Kidney glomerular epithelial cell (primary cell): ENCODE measurements at regions not wholly inside any gene's neighbourhood (a gene's known extent, or its start where the extent isn't known, plus 50 kb on each side); places are given as distances from the start of the nearest gene placed in this dataset.

ENCODE experiments used
- DNase-seq: peaks from one replicate; lab custom pipeline; 2025; lab: John Stamatoyannopoulos, UW

DNA sequence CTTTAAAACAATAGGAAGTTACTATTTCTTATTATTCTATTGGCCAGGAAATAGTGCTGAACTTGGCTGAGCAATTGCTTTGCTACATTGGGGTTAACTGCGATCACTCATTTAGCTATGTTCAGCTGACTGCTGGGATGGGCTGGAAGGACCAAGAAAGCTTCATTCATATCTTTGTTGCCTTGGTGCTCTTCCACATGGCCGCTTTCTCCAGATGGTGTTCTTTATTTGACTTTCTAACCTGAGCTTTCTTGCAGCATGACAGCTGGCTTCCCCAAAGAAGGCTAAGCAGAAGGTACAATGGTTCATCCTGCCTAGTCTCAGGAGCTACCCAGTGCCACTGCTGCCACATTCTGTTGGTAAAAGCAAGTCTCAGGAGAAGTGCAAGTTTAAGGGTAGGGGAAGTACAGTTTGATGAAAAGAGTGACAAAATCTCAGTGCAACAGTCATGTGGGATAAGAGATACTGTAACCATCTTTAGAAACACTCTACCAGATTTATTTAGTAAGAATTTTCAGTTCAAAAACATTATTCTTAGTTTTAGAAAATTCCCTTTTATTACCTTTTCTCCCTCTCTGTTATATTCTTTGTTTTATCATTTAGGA is 180.6 kb upstream of the RBMS1 start:
- DNase-seq = peak; percentile 27

DNA sequence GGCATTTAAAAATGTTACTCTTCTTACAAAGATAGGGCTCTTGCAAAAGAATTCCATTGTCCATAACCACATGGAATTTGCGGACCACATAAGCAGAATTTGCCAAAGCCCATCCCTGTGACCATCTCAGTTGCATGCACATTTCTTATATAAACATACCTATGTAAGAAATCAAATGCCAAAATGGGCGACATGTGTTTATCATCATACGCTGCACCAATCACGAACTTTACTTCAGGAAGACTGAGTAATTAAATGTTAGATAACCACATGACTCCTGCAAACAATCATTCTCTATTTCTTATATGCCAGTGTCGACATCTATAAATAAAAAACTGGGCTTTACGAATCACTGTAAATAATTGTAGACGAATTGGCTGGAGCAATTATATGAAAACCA is 186.1 kb upstream of the RBMS1 start:
- no peak for DNase-seq

DNA sequence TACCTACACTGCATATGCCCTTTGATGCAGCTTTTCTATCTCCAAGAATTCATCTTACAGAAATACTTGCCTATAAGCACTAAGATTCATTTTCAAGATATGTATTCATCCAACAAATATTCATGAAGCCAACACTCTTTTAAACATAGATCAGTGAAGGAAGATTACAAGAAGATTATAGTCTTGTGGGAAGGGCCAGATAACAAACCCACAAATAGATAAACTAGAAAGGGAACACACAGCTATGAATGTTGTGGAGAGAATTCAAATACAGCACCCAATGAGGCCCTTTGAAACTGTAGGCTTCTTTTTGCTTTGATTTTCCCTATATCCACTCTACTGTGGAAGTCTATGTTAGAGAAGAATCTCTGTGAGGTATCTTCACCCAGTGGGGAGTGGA is 186.7 kb upstream of the RBMS1 start:
- DNase-seq = no peak

- no peak for DNase-seq
Observed at GRCh38 chr2:160680974-160681373, 187.4 kb upstream of the RBMS1 start.

GRCh38 chr2:160683206-160683605 is 189.6 kb upstream of the RBMS1 start:
- no peak for DNase-seq

DNA sequence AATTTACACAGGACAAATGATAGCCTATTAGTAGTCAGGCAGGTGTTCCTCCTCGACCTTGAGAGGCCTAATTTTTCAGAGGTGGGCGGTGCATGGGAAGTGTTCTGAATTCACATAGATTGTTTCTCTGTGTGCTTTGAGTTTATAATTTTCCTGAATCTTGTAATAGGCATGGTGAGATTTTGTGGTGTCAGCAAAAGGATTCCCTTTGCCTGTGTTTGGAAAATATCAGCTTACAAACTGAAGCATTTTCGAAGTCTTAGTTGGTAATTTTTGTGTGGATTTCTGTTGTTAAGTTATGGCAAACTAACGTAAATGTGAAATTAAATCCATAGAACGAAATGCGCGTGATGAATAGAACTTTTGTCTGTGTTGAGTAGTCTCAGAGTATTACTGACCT is 194.0 kb upstream of the RBMS1 start:
- no peak for DNase-seq

DNA sequence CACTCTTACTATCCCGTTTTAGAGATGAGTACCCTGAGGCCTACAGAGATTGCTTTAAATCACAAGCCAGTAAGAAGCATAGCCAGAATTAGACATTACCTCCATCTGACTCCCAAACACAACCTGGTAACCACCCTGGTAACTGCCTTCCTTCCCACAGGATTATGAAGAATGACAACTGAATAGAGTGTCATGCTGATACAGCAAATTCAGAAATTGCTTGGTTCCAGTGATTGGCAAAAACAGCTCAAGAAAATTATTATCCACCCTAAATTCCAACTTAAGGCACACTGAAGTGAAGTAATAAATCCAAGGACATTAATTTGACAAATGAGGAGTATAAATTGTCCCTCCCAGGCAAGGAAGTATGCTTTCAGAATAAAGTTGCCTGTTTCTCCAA is 195.8 kb upstream of the RBMS1 start:
- DNase-seq = no peak

GRCh38 chr2:160694221-160694620 is 200.6 kb upstream of the RBMS1 start:
- DNase-seq = no peak

- DNase-seq = no peak
Observed at GRCh38 chr2:160694631-160695030, 201.0 kb upstream of the RBMS1 start.

DNA sequence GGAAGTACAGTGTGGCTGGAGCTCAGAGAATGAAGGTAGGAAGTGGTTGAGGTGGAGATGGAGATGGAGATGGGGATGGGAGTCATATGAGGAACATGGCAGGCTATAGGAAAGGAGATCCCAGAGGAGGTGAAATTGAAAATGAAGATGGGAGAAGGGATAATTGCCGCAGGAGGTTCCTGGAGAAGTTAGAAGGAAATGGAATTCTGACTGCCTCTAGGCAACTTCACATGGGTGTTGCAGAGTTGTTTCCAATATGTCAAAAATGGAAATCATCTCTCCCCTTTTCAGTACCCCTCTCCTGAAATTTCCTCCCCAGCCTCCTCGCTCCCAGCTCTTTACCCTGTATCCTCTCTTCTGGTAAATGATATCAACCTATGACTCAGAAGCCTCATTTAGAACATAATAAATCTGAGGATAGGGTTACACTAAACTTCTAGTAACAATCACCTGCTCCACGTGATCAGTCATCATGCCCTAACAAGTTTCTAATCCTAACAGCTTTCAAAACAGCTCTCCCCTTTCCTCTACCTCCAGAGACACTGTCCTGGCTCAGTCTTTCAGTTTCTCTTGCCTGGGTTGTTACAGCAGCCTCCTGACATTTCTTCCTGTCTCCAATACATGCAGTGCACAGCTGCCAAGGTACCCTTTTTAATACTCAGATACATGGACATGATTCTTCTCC is 201.9 kb upstream of the RBMS1 start:
- DNase-seq = no peak

DNA sequence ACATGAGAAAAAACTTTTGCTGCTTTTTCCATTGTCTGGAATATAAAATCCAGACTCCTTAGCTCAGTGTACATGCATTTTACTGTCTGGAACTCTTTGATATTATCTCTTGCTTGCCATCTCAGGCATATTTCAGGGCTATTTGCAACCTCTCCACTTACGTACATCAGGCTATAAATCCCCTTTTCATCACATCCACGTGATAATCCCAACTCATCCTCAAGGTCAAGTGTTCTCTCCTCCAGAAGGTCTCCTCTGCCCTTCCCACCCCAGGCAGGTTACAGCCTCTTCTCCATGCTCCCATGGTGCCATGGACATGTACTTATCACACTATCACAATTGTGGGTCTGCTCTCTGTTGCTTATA is 202.5 kb upstream of the RBMS1 start:
- no peak for DNase-seq

GRCh38 chr2:160697817-160698216 is 204.2 kb upstream of the RBMS1 start:
- no peak for DNase-seq

- DNase-seq = no peak
Observed at GRCh38 chr2:160700021-160700814, 206.6 kb upstream of the RBMS1 start.

GRCh38 chr2:160701822-160702221 is 208.2 kb upstream of the RBMS1 start:
- no peak for DNase-seq

DNA sequence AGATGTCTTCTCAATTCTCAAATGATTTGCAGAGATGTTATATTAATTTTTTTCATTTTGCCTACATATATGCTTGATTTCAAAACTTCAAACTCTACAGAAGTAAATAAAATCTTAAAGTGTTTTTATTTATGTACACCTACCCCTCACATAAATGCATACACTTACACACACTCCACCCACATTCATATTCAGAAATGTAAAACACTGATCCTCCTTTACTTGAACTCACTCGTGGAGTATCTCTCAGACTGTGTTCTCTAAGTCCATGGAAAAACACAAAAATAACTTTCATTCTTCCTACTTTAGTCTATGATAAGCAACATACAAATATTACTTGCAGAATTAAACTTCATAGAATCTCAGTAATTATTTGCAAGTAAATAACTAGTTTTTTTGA is 209.1 kb upstream of the RBMS1 start:
- DNase-seq = no peak

GRCh38 chr2:160703648-160704585 is 210.3 kb upstream of the RBMS1 start:
- no peak for DNase-seq

DNA sequence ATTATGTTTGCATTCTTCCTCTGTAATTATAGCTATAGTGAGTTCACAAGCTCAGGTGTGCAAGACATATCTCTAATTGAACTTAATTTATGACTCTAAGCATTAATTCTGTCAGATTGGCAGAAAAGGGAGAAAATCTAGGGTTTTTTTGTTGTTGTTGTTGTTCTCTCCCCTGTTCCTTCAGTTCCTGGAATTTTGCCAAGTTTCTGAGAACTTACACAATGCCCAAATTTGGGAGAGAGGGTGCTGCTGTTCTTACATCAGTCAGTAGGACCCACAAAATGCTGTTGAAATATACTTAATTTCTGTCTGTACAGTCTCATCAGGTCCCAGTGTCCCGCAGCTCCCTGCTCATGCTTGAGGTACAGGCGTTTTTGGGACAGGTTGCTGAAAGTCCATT is 221.8 kb upstream of the RBMS1 start:
- DNase-seq = no peak

GRCh38 chr2:160719116-160719515 is 225.5 kb upstream of the RBMS1 start:
- peak; percentile 8 for DNase-seq

- DNase-seq = no peak
Observed at GRCh38 chr2:160720098-160720497, 226.5 kb upstream of the RBMS1 start.

- no peak for DNase-seq
Observed at GRCh38 chr2:160721089-160722040, 227.8 kb upstream of the RBMS1 start.

GRCh38 chr2:160726046-160726445 is 232.4 kb upstream of the RBMS1 start:
- no peak for DNase-seq
